HepG2 (cell line): ENCODE measurements at regions not wholly inside any gene's neighbourhood (a gene's known extent, or its start where the extent isn't known, plus 50 kb on each side); places are given as distances from the start of the nearest gene placed in this dataset.

Experiments
- BATF2 ChIP-seq: sonication (generic); formaldehyde crosslinking; IDR thresholded peaks from 2 replicates; pipeline ENCODE4 v1.8.0; 2022; ENCODE audit warnings: mild to moderate bottlenecking, missing genetic modification reagents, moderate library complexity
- BCLAF1 ChIP-seq: fragments of 450-650 bp; IDR thresholded peaks from 2 replicates; pipeline ENCODE4 v1.6.1; 2017; ENCODE audit warnings: mild to moderate bottlenecking
- ETV6 ChIP-seq: sonication (generic); formaldehyde crosslinking; conservative IDR thresholded peaks from 2 replicates; pipeline ENCODE4 v1.4.0; 2020; ENCODE audit warnings: missing genetic modification reagents
- FOXJ3 ChIP-seq: sonication (generic); formaldehyde crosslinking; IDR thresholded peaks from 2 replicates; pipeline ENCODE4 v1.4.0; 2020; ENCODE audit warnings: missing genetic modification reagents, mild to moderate bottlenecking, borderline replicate concordance
- GMEB1 ChIP-seq: sonication (generic); formaldehyde crosslinking; IDR thresholded peaks from 2 replicates; pipeline ENCODE4 v1.5.1; 2020; ENCODE audit warnings: missing genetic modification reagents, mild to moderate bottlenecking, borderline replicate concordance
- MED1 ChIP-seq: sonication (generic); formaldehyde crosslinking; IDR thresholded peaks from 2 replicates; pipeline ENCODE4 v1.4.0; 2020; ENCODE audit warnings: missing genetic modification reagents
- NFATC3 ChIP-seq: sonication (generic); formaldehyde crosslinking; IDR thresholded peaks from 2 replicates; pipeline ENCODE4 v1.5.1; 2020; ENCODE audit warnings: mild to moderate bottlenecking, missing genetic modification reagents
- PRDM4 ChIP-seq: sonication (generic); formaldehyde crosslinking; IDR thresholded peaks from 2 replicates; pipeline ENCODE4 v1.9.0; 2021; ENCODE audit warnings: missing genetic modification reagents, borderline replicate concordance
- RAD21 ChIP-seq: fragments of 450-650 bp; formaldehyde crosslinking; IDR thresholded peaks from 2 replicates; pipeline ENCODE4 v1.5.0; 2020; ENCODE audit warnings: mild to moderate bottlenecking
- TEAD3 ChIP-seq: optimal IDR thresholded peaks from 2 replicates; pipeline ENCODE3; 2016; ENCODE audit warnings: borderline replicate concordance
- ZBTB43 ChIP-seq: sonication (generic); formaldehyde crosslinking; conservative IDR thresholded peaks from 2 replicates; pipeline ENCODE4 v1.4.0; 2020; ENCODE audit warnings: missing genetic modification reagents
- ZNF101 ChIP-seq: sonication (generic); formaldehyde crosslinking; IDR thresholded peaks from 2 replicates; pipeline ENCODE4 v1.4.0; 2020; ENCODE audit warnings: mild to moderate bottlenecking, low read depth, missing genetic modification reagents, borderline replicate concordance
- ZNF317 ChIP-seq: sonication (generic); formaldehyde crosslinking; IDR thresholded peaks from 2 replicates; pipeline ENCODE4 v1.5.0; 2020; ENCODE audit warnings: mild to moderate bottlenecking, missing genetic modification reagents
- ZNF496 ChIP-seq: sonication (generic); formaldehyde crosslinking; IDR thresholded peaks from 2 replicates; pipeline ENCODE4 v1.8.1; 2023; ENCODE audit warnings: mild to moderate bottlenecking, moderate library complexity, missing genetic modification reagents; ENCODE audit not compliant: insufficient replicate concordance
- ZNF546 ChIP-seq: sonication (generic); formaldehyde crosslinking; conservative IDR thresholded peaks from 2 replicates; pipeline ENCODE4 v1.8.1; 2023; ENCODE audit warnings: mild to moderate bottlenecking, missing genetic modification reagents
- ZNF607 ChIP-seq: sonication (generic); formaldehyde crosslinking; IDR thresholded peaks from 2 replicates; pipeline ENCODE4 v1.5.1; 2020; ENCODE audit warnings: missing genetic modification reagents, mild to moderate bottlenecking, borderline replicate concordance
- ZNF639 ChIP-seq: conservative IDR thresholded peaks from 2 replicates; pipeline ENCODE4 v1.6.1; 2018; ENCODE audit warnings: missing genetic modification reagents
- ZNF777 ChIP-seq: sonication (generic); formaldehyde crosslinking; IDR thresholded peaks from 2 replicates; pipeline ENCODE4 v1.4.0; 2020; ENCODE audit warnings: missing genetic modification reagents

- TF ChIP-seq BCLAF1 (no peak), FOXJ3 (no peak), ZNF317 (0 out of 2 replicates have a peak, but pooled peaks have one; percentile 28), NFATC3 (CRISPR knock-in tag) (no peak), ZNF639 (CRISPR knock-in tag) (no peak), RAD21 (peak; percentile 54), ZNF607 (CRISPR knock-in tag) (no peak), MED1 (CRISPR knock-in tag) (peak; percentile 84), PRDM4 (no peak), ZNF496 (CRISPR knock-in tag) (no peak), ETV6 (CRISPR knock-in tag) (no peak), ZBTB43 (CRISPR knock-in tag) (0 out of 2 replicates have a peak, but pooled peaks have one; percentile 34), BATF2 (CRISPR knock-in tag) (no peak), ZNF777 (CRISPR knock-in tag) (no peak), TEAD3 (CRISPR knock-in tag) (peak; percentile 75), GMEB1 (CRISPR knock-in tag) (no peak), ZNF101 (no peak), ZNF546 (CRISPR knock-in tag) (0 out of 2 replicates have a peak, but pooled peaks have one; percentile 64)
These were observed 404.6 kb downstream of the RPS24 start (continued) for GRCh38 chr10:78437998-78438906.
